ENCODE measurements at regions not wholly inside any gene's neighbourhood (a gene's known extent, or its start where the extent isn't known, plus 50 kb on each side); places are given as distances from the start of the nearest gene placed in this dataset.

- TF ChIP-seq CTCF (IDR thresholded peaks at IDR 0.05) (no peak), POLR2A (IDR thresholded peaks at IDR 0.05) (no peak)
These were observed 1064.5 kb upstream of the DDX18 start for GRCh38 chr2:116749994-116750393.

Data from lower leg skin (tissue), 3 donors.